H1 (cell line): ENCODE measurements at regions not wholly inside any gene's neighbourhood (a gene's known extent, or its start where the extent isn't known, plus 50 kb on each side); places are given as distances from the start of the nearest gene placed in this dataset.

Source experiments
- CTCF ChIA-PET: fragments of 300-600 bp; sonication (Branson Sonifier 250); formaldehyde crosslinking; loops from one replicate; lab custom pipeline; 2021; ENCODE audit not compliant: partially characterized antibody; lab: Charles Lee
- POLR2A ChIA-PET: fragments of 300-600 bp; sonication (Branson Sonifier 250); formaldehyde crosslinking; loops from one replicate; lab custom pipeline; 2021; ENCODE audit warnings: inconsistent platforms; ENCODE audit not compliant: partially characterized antibody; lab: Charles Lee
- DNase-seq, 2 experiments: peaks; one replicate each; pipeline versions ENCODE4 v3.0.0 to v3.0.0-alpha.2; 2010 to 2022; ENCODE audit warnings: low spot score in 2 of 2, low read depth in 1 of 2, mixed read lengths in 1 of 2
- FAIRE-seq: peaks from 2 replicates; lab custom pipeline; 2011; peaks lifted over from hg19 to GRCh38; lab: Jason Lieb, UNC
- H2AFZ ChIP-seq: 2 replicates; pipeline ENCODE4 v1.8.1; 2012; ENCODE audit warnings: low read length, inconsistent platforms
- H2AK5ac ChIP-seq: 2 replicates; pipeline ENCODE4 v1.6.1; 2013; ENCODE audit warnings: low read depth, low read length
- H2BK120ac ChIP-seq: replicated peaks from 2 replicates; pipeline ENCODE3; 2013; ENCODE audit warnings: low read depth, low read length, inconsistent platforms
- H2BK12ac ChIP-seq: 2 replicates; pipeline ENCODE4 v1.6.1; 2013; ENCODE audit warnings: low read depth, low read length
- H2BK15ac ChIP-seq: 2 replicates; pipeline ENCODE4 v1.6.1; 2013; ENCODE audit warnings: low read length
- H2BK20ac ChIP-seq: 2 replicates; pipeline ENCODE4 v1.6.1; 2013; ENCODE audit warnings: low read length
- H2BK5ac ChIP-seq: 2 replicates; pipeline ENCODE4 v1.6.1; 2013; ENCODE audit warnings: low read depth, low read length
- H3K14ac ChIP-seq: 2 replicates; pipeline ENCODE4 v1.6.1; 2013; ENCODE audit warnings: inconsistent platforms; ENCODE audit not compliant: insufficient read length
- H3K18ac ChIP-seq: 2 replicates; pipeline ENCODE4 v1.6.1; 2013; ENCODE audit warnings: low read length; ENCODE audit errors: extremely low read depth
- H3K23ac ChIP-seq: 2 replicates; pipeline ENCODE4 v1.6.1; 2013; ENCODE audit warnings: inconsistent platforms; ENCODE audit not compliant: insufficient read length
- H3K23me2 ChIP-seq: 2 replicates; pipeline ENCODE4 v1.6.1; 2013; ENCODE audit warnings: low read depth, low read length
- H3K27ac ChIP-seq: 2 replicates; pipeline ENCODE4 v1.6.1; 2011; ENCODE audit warnings: low read depth, low read length, inconsistent platforms
- H3K27me3 ChIP-seq, 4 experiments: replicated peaks in 1 of 4; 1 replicate in 1 of 4; 2 replicates in 3 of 4; pipeline versions ENCODE4 v1.6.1 to v1.8.1; 2011 to 2013; ENCODE audit warnings: low read length in 3 of 4, mild to moderate bottlenecking in 3 of 4, inconsistent platforms in 2 of 4, mixed read lengths in 2 of 4, moderate library complexity in 1 of 4; ENCODE audit not compliant: control insufficient read depth in 3 of 4, insufficient read depth in 3 of 4; ENCODE audit errors: extremely low read depth in 1 of 4
- H3K36me3 ChIP-seq, 4 experiments: 2 replicates each; pipeline versions ENCODE4 v1.6.1 to v1.8.1; 2011 to 2013; ENCODE audit warnings: mild to moderate bottlenecking in 4 of 4, low read length in 3 of 4, moderate library complexity in 2 of 4, control low read depth in 1 of 4, inconsistent platforms in 1 of 4; ENCODE audit not compliant: insufficient read depth in 4 of 4, control insufficient read depth in 2 of 4
- H3K4ac ChIP-seq: replicated peaks from 2 replicates; pipeline ENCODE3; 2013; ENCODE audit warnings: low read length, low read depth, mixed read lengths, inconsistent platforms; ENCODE audit not compliant: insufficient read length
- H3K4me1 ChIP-seq, 4 experiments: replicated peaks in 1 of 4; 1 replicate in 1 of 4; 2 replicates in 3 of 4; pipeline versions ENCODE4 v1.6.1 to v1.8.1; 2011 to 2013; ENCODE audit warnings: low read length in 3 of 4, inconsistent platforms in 2 of 4, mixed read lengths in 1 of 4; ENCODE audit not compliant: insufficient read depth in 4 of 4, control insufficient read depth in 3 of 4
- H3K4me2 ChIP-seq, 2 experiments: 2 replicates each; pipeline versions ENCODE4 v1.6.1 to v1.8.1; 2011 to 2013; ENCODE audit warnings: low read depth in 2 of 2, low read length in 2 of 2, control low read depth in 1 of 2, inconsistent platforms in 1 of 2, mild to moderate bottlenecking in 1 of 2; ENCODE audit not compliant: insufficient read depth in 1 of 2
- H3K4me3 ChIP-seq, 4 experiments: fragments of 200-600, 300-600 bp in 1 of 4; sonication (generic), shearing (Covaris generic), sonication (Bioruptor Twin) in 1 of 4; 2 replicates each; pipeline versions ENCODE4 v1.5.1 to v1.8.1; 2011 to 2016; ENCODE audit warnings: low read length in 4 of 4, low read depth in 3 of 4, control low read depth in 2 of 4, inconsistent platforms in 2 of 4, mild to moderate bottlenecking in 2 of 4, mixed read lengths in 1 of 4, moderate library complexity in 1 of 4; ENCODE audit not compliant: insufficient read depth in 2 of 4; ENCODE audit errors: extremely low read depth in 1 of 4
- H3K56ac ChIP-seq: replicated peaks from 2 replicates; pipeline ENCODE3; 2013; ENCODE audit warnings: low read depth, mild to moderate bottlenecking, mixed read lengths, low read length, inconsistent platforms; ENCODE audit not compliant: insufficient read length
- H3K79me1 ChIP-seq: 2 replicates; pipeline ENCODE4 v1.6.1; 2013; ENCODE audit warnings: low read depth, low read length, control low read depth
- H3K79me2 ChIP-seq, 2 experiments: 2 replicates each; pipeline versions ENCODE4 v1.6.1 to v1.8.1; 2012 to 2013; ENCODE audit warnings: low read length in 2 of 2, mild to moderate bottlenecking in 2 of 2, inconsistent platforms in 1 of 2; ENCODE audit not compliant: insufficient read depth in 2 of 2, control insufficient read depth in 1 of 2
- H3K9ac ChIP-seq, 4 experiments: replicated peaks in 1 of 4; 1 replicate in 1 of 4; 2 replicates in 3 of 4; pipeline versions ENCODE4 v1.6.1 to v1.8.1; 2011 to 2013; ENCODE audit warnings: low read depth in 3 of 4, low read length in 3 of 4, control low read depth in 2 of 4, mild to moderate bottlenecking in 2 of 4, moderate library complexity in 2 of 4, inconsistent platforms in 1 of 4; ENCODE audit errors: extremely low read depth in 1 of 4
- H3K9me3 ChIP-seq, 2 experiments: 2 replicates each; pipeline versions ENCODE4 v1.6.1 to v1.8.1; 2012 to 2013; ENCODE audit warnings: mild to moderate bottlenecking in 2 of 2, moderate library complexity in 2 of 2, control low read depth in 1 of 2, inconsistent platforms in 1 of 2, low read depth in 1 of 2, low read length in 1 of 2, mixed read lengths in 1 of 2; ENCODE audit not compliant: insufficient read depth in 2 of 2
- H4K20me1 ChIP-seq, 2 experiments: replicated peaks in 1 of 2; 2 replicates each; pipeline versions ENCODE3 to v1.8.1; 2011 to 2013; ENCODE audit warnings: inconsistent platforms in 2 of 2, low read length in 2 of 2, mild to moderate bottlenecking in 1 of 2; ENCODE audit not compliant: insufficient read depth in 2 of 2, control insufficient read depth in 1 of 2
- H4K5ac ChIP-seq: 2 replicates; pipeline ENCODE4 v1.6.1; 2013; ENCODE audit warnings: low read length, low read depth, mixed read lengths, inconsistent platforms; ENCODE audit not compliant: insufficient read length
- H4K8ac ChIP-seq: 2 replicates; pipeline ENCODE4 v1.8.0; 2013; ENCODE audit warnings: mild to moderate bottlenecking, moderate library complexity, low read length, inconsistent platforms; ENCODE audit not compliant: insufficient read depth; ENCODE audit errors: extremely low read depth
- H4K91ac ChIP-seq: replicated peaks from 2 replicates; pipeline ENCODE3; 2013; ENCODE audit warnings: low read length, mixed read lengths, inconsistent platforms; ENCODE audit not compliant: insufficient read length
- BCL11A ChIP-seq, 2 experiments: IDR thresholded peaks; one replicate each; pipeline ENCODE4 v1.6.1; 2011; ENCODE audit warnings: low read depth in 2 of 2, low read length in 2 of 2, mild to moderate bottlenecking in 2 of 2
- JUN ChIP-seq: IDR thresholded peaks from 2 replicates; pipeline ENCODE4 v1.6.1; 2011; ENCODE audit warnings: low read depth, mild to moderate bottlenecking, improper control_type of control experiment, low read length
- POLR2AphosphoS5 ChIP-seq: IDR thresholded peaks from 2 replicates; pipeline ENCODE4 v1.6.1; 2011; ENCODE audit warnings: low read depth, low read length
- RNF2 ChIP-seq: fragments of 200-900, 300-1000 bp; sonication (generic); IDR thresholded peaks from 2 replicates; pipeline ENCODE4 v1.7.1; 2016; ENCODE audit warnings: borderline replicate concordance, low read depth, mild to moderate bottlenecking, antibody characterized with exemption, low read length; ENCODE audit not compliant: poor library complexity, severe bottlenecking; ENCODE audit errors: missing control alignments
- WGBS, 2 experiments: shearing (Covaris generic) in 1 of 2; methylation state at CpG; one replicate each; pipeline versions ENCODE4 v1.1.6 to v1.1.7; 2013 to 2015; ENCODE audit warnings: low lambda C conversion rate in 2 of 2, mixed read lengths in 2 of 2, inconsistent platforms in 1 of 2, low coverage in 1 of 2, missing lambda C conversion rate in 1 of 2; ENCODE audit not compliant: insufficient replicate concordance in 2 of 2, insufficient coverage in 1 of 2, insufficient read length in 1 of 2; ENCODE audit errors: extremely low coverage in 1 of 2, missing lambda C conversion rate in 1 of 2; 5-methylcytosine and 5-hydroxymethylcytosine counted together

- Histone ChIP-seq H3K79me1 (no peaks in the 10 kb centered on the region), H3K14ac (no peak overlapping the region), H3K27me3 (no peaks in the 10 kb centered on the region), H4K8ac (no peak overlapping the region), H2BK12ac (no peak overlapping the region), H3K18ac (no peak overlapping the region), H4K91ac (no peak overlapping the region), H3K27ac (no peak overlapping the region), H2BK15ac (no peak overlapping the region), H4K5ac (no peak overlapping the region), H3K23ac (no peak overlapping the region), H3K56ac (no peak overlapping the region), H3K79me2 (no peaks in the 10 kb centered on the region), H2BK120ac (no peak overlapping the region), H4K20me1 (no peaks in the 10 kb centered on the region), H3K36me3 (no peaks in the 10 kb centered on the region), H3K9me3 (no peaks in the 10 kb centered on the region), H3K23me2 (no peaks in the 10 kb centered on the region), H2AFZ (no peak overlapping the region), H3K4ac (no peak overlapping the region), H3K4me2 (no peak overlapping the region), H3K4me1 (no peaks in the 10 kb centered on the region), H3K9ac (no peak overlapping the region), H2BK20ac (no peak overlapping the region), H2BK5ac (no peak overlapping the region), H3K4me3 (no peak overlapping the region), H2AK5ac (no peak overlapping the region)
- DNase-seq: no peak
- no peak for FAIRE-seq
- 93% methylated on average over 3 of the region's 3 CpGs; no CpG with 5 or more reads in 1 of the 2 experiments for WGBS, 2 experiments
- CTCF ChIA-PET: no interaction called here
- TF ChIP-seq POLR2AphosphoS5: no peak
- TF ChIP-seq BCL11A (IDR thresholded peaks at IDR 0.05; ENCODE audit: low read depth in 2 of 2, low read length in 2 of 2): no peak
- no peak for TF ChIP-seq RNF2
- TF ChIP-seq JUN: no peak
- POLR2A ChIA-PET: no interaction called here
These were observed 144.9 kb downstream of the EDEM1 start for GRCh38 chr3:5332270-5332956.
